ENCODE measurements at regions not wholly inside any gene's neighbourhood (a gene's known extent, or its start where the extent isn't known, plus 50 kb on each side); places are given as distances from the start of the nearest gene placed in this dataset.

- Histone ChIP-seq H4K20me1 (ENCODE audit: insufficient read depth, low read length) (no peaks in the 10 kb centered on the region), H3K79me2 (ENCODE audit: insufficient read depth, low read length) (no peaks in the 10 kb centered on the region), H3K4me2 (ENCODE audit: insufficient read depth, low read length) (no peak overlapping the region), H3K4me3 (ENCODE audit: insufficient read depth, low read length) (no peak overlapping the region), H2AFZ (ENCODE audit: low read length) (peak overlapping the region; percentile 23), H3K27ac (ENCODE audit: low read depth, low read length) (peak overlapping the region; percentile 41), H3K9me3 (ENCODE audit: low read depth, low read length) (no peaks in the 10 kb centered on the region), H3K27me3 (ENCODE audit: insufficient read depth, low read length) (no peaks in the 10 kb centered on the region), H3K36me3 (ENCODE audit: insufficient read depth, low read length) (no peaks in the 10 kb centered on the region), H3K4me1 (ENCODE audit: insufficient read depth, low read length) (peaks cover 3% of the 10 kb centered on the region)
- TF ChIP-seq, protein P1, sequence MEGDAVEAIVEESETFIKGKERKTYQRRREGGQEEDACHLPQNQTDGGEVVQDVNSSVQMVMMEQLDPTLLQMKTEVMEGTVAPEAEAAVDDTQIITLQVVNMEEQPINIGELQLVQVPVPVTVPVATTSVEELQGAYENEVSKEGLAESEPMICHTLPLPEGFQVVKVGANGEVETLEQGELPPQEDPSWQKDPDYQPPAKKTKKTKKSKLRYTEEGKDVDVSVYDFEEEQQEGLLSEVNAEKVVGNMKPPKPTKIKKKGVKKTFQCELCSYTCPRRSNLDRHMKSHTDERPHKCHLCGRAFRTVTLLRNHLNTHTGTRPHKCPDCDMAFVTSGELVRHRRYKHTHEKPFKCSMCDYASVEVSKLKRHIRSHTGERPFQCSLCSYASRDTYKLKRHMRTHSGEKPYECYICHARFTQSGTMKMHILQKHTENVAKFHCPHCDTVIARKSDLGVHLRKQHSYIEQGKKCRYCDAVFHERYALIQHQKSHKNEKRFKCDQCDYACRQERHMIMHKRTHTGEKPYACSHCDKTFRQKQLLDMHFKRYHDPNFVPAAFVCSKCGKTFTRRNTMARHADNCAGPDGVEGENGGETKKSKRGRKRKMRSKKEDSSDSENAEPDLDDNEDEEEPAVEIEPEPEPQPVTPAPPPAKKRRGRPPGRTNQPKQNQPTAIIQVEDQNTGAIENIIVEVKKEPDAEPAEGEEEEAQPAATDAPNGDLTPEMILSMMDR (IDR thresholded peaks at IDR 0.05; ENCODE audit: extremely low read depth, low read depth, low read length): no peak
- DNase-seq (ENCODE audit: insufficient read length, low spot score, missing footprints): no peak
Observed at GRCh38 chr7:17546189-17546588, 247.7 kb downstream of the AHR start.

GRCh38 chr7:17546592-17546991 lies 248.1 kb downstream of the AHR start:
- H4K20me1 ChIP-seq (ENCODE audit: insufficient read depth, low read length): no peaks in the 10 kb centered on the region
- peaks cover 3% of the 10 kb centered on the region for H3K4me1 ChIP-seq (ENCODE audit: insufficient read depth, low read length)
- TF ChIP-seq, protein P1 (IDR thresholded peaks at IDR 0.05; ENCODE audit: extremely low read depth, low read depth, low read length): no peak
- peak overlapping the region; percentile 23 for H2AFZ ChIP-seq (ENCODE audit: low read length)
- no peaks in the 10 kb centered on the region for H3K27me3 ChIP-seq (ENCODE audit: insufficient read depth, low read length)
- H3K4me3 ChIP-seq (ENCODE audit: insufficient read depth, low read length): no peak overlapping the region
- no peak overlapping the region for H3K4me2 ChIP-seq (ENCODE audit: insufficient read depth, low read length)
- no peaks in the 10 kb centered on the region for H3K36me3 ChIP-seq (ENCODE audit: insufficient read depth, low read length)
- H3K27ac ChIP-seq (ENCODE audit: low read depth, low read length): peak overlapping the region; percentile 41
- no peaks in the 10 kb centered on the region for H3K9me3 ChIP-seq (ENCODE audit: low read depth, low read length)
- DNase-seq (ENCODE audit: insufficient read length, low spot score, missing footprints): peak; percentile 30
- H3K79me2 ChIP-seq (ENCODE audit: insufficient read depth, low read length): no peaks in the 10 kb centered on the region

- TF ChIP-seq, protein P1 (IDR thresholded peaks at IDR 0.05; ENCODE audit: extremely low read depth, low read depth, low read length): no peak
Observed at GRCh38 chr7:17548014-17548653, 249.7 kb downstream of the AHR start.

GRCh38 chr7:17549406-17549805 lies 251.0 kb downstream of the AHR start:
- TF ChIP-seq, protein P1 (IDR thresholded peaks at IDR 0.05; ENCODE audit: extremely low read depth, low read depth, low read length): no peak

More at GRCh38 chr7:17548014-17548653, 249.7 kb downstream of the AHR start:
- H2AFZ ChIP-seq (ENCODE audit: low read length): no peak overlapping the region
- H3K4me2 ChIP-seq (ENCODE audit: insufficient read depth, low read length): no peak overlapping the region
- no peaks in the 10 kb centered on the region for H3K79me2 ChIP-seq (ENCODE audit: insufficient read depth, low read length)
- H3K27me3 ChIP-seq (ENCODE audit: insufficient read depth, low read length): no peaks in the 10 kb centered on the region
- no peak overlapping the region for H3K4me3 ChIP-seq (ENCODE audit: insufficient read depth, low read length)
- no peaks in the 10 kb centered on the region for H3K9me3 ChIP-seq (ENCODE audit: low read depth, low read length)
- H3K4me1 ChIP-seq (ENCODE audit: insufficient read depth, low read length): peaks cover 3% of the 10 kb centered on the region
- H3K36me3 ChIP-seq (ENCODE audit: insufficient read depth, low read length): no peaks in the 10 kb centered on the region
- no peaks in the 10 kb centered on the region for H4K20me1 ChIP-seq (ENCODE audit: insufficient read depth, low read length)
- H3K27ac ChIP-seq (ENCODE audit: low read depth, low read length): no peak overlapping the region
- DNase-seq (ENCODE audit: insufficient read length, low spot score, missing footprints): no peak

More at GRCh38 chr7:17549406-17549805, 251.0 kb downstream of the AHR start:
- H3K36me3 ChIP-seq (ENCODE audit: insufficient read depth, low read length): no peaks in the 10 kb centered on the region
- no peak overlapping the region for H3K4me3 ChIP-seq (ENCODE audit: insufficient read depth, low read length)
- no peaks in the 10 kb centered on the region for H4K20me1 ChIP-seq (ENCODE audit: insufficient read depth, low read length)
- no peaks in the 10 kb centered on the region for H3K9me3 ChIP-seq (ENCODE audit: low read depth, low read length)
- no peak overlapping the region for H3K27ac ChIP-seq (ENCODE audit: low read depth, low read length)
- DNase-seq (ENCODE audit: insufficient read length, low spot score, missing footprints): no peak
- no peaks in the 10 kb centered on the region for H3K79me2 ChIP-seq (ENCODE audit: insufficient read depth, low read length)
- peaks cover 3% of the 10 kb centered on the region for H3K4me1 ChIP-seq (ENCODE audit: insufficient read depth, low read length)
- no peaks in the 10 kb centered on the region for H3K27me3 ChIP-seq (ENCODE audit: insufficient read depth, low read length)
- no peak overlapping the region for H2AFZ ChIP-seq (ENCODE audit: low read length)
- H3K4me2 ChIP-seq (ENCODE audit: insufficient read depth, low read length): no peak overlapping the region
